Tibial artery (tissue), 4 donors: ENCODE measurements at regions not wholly inside any gene's neighbourhood (a gene's known extent, or its start where the extent isn't known, plus 50 kb on each side); places are given as distances from the start of the nearest gene placed in this dataset.

Experiments used
- DNase-seq, 2 donors: peaks; one replicate each; pipeline ENCODE4 v3.0.0-alpha.2; 2019
- H3K27ac ChIP-seq, 2 donors: fragments of 200-600 bp; sonication (generic) in 1 of 2; 1 replicate in 1 of 2; 2 replicates in 1 of 2; pipeline ENCODE4 v1.5.1; 2018 to 2019; ENCODE audit warnings: mild to moderate bottlenecking in 1 of 2
- H3K27me3 ChIP-seq, 2 donors: fragments of 200-600 bp; sonication (generic) in 1 of 2; one replicate each; pipeline versions ENCODE4 v1.5.1 to v1.6.0; 2016 to 2019
- H3K36me3 ChIP-seq, 3 donors: fragments of 200-600 bp; sonication (generic) in 2 of 3; one replicate each; pipeline ENCODE4 v1.5.1; 2016 to 2019; ENCODE audit warnings: mild to moderate bottlenecking in 2 of 3
- H3K4me1 ChIP-seq, 4 donors: fragments of 200-600 bp; sonication (generic) in 2 of 4; 1 replicate in 3 of 4; 2 replicates in 1 of 4; pipeline ENCODE4 v1.5.1; 2016 to 2019
- H3K4me3 ChIP-seq, 2 donors: fragments of 200-600 bp; sonication (generic) in 1 of 2; 1 replicate in 1 of 2; 2 replicates in 1 of 2; pipeline ENCODE4 v1.5.1; 2018 to 2019; ENCODE audit warnings: mild to moderate bottlenecking in 2 of 2
- H3K9me3 ChIP-seq, 3 donors: fragments of 200-600 bp; sonication (generic) in 1 of 3; one replicate each; pipeline ENCODE4 v1.5.1; 2016 to 2019
- CTCF ChIP-seq, 2 experiments: fragments of 200-600 bp in 1 of 2; fragments of 450-650 bp in 1 of 2; IDR thresholded peaks; one replicate each; pipeline ENCODE4 v1.5.1; 2017 to 2019; ENCODE audit warnings: antibody characterized with exemption in 2 of 2, mild to moderate bottlenecking in 1 of 2, moderate library complexity in 1 of 2
- intact Hi-C: fragments of 100-400 bp; cut with DNase I; formaldehyde crosslinking; loops from one replicate; pipeline ENCODE4 v1.15.0; 2023; ENCODE audit warnings: low total_unique reads

- intact Hi-C loops: no loop called here
- no peaks in the 10 kb centered on the region for H3K4me1 ChIP-seq
- no peak for TF ChIP-seq CTCF (IDR thresholded peaks at IDR 0.05)
- peaks cover 0 to 3% of the 10 kb centered on the region in 2 donors for H3K27me3 ChIP-seq
- H3K4me3 ChIP-seq: no peak overlapping the region
- no peak overlapping the region for H3K27ac ChIP-seq
- no peak for DNase-seq
- no peaks in the 10 kb centered on the region for H3K9me3 ChIP-seq
- H3K36me3 ChIP-seq: no peaks in the 10 kb centered on the region
Measured at GRCh38 chr11:33461369-33462125, 204.4 kb downstream of the HIPK3 start.

- no peak for TF ChIP-seq CTCF (IDR thresholded peaks at IDR 0.05)
- DNase-seq: no peak
Measured at GRCh38 chr11:33457948-33458347, 200.8 kb downstream of the HIPK3 start.

GRCh38 chr11:33455867-33456463 is 198.8 kb downstream of the HIPK3 start:
- Histone ChIP-seq H3K36me3 (no peaks in the 10 kb centered on the region), H3K27ac (no peak overlapping the region), H3K9me3 (no peaks in the 10 kb centered on the region), H3K4me1 (no peaks in the 10 kb centered on the region), H3K27me3 (no peaks in the 10 kb centered on the region), H3K4me3 (no peak overlapping the region)
- intact Hi-C loops: no loop called here
- no peak for DNase-seq
- TF ChIP-seq CTCF (IDR thresholded peaks at IDR 0.05): no peak

More at GRCh38 chr11:33457948-33458347, 200.8 kb downstream of the HIPK3 start:
- Histone ChIP-seq H3K4me1 (no peaks in the 10 kb centered on the region), H3K36me3 (no peaks in the 10 kb centered on the region), H3K27me3 (no peaks in the 10 kb centered on the region), H3K9me3 (no peaks in the 10 kb centered on the region), H3K27ac (no peak overlapping the region), H3K4me3 (no peak overlapping the region)
- intact Hi-C loops: no loop called here

GRCh38 chr11:33454264-33454663 is 197.1 kb downstream of the HIPK3 start:
- Histone ChIP-seq H3K9me3 (no peaks in the 10 kb centered on the region), H3K27me3 (no peaks in the 10 kb centered on the region), H3K27ac (no peak overlapping the region), H3K4me1 (no peaks in the 10 kb centered on the region), H3K36me3 (no peaks in the 10 kb centered on the region), H3K4me3 (no peak overlapping the region)
- no peak for TF ChIP-seq CTCF (IDR thresholded peaks at IDR 0.05)
- DNase-seq: no peak
- intact Hi-C loops: no loop called here

GRCh38 chr11:33452836-33453624 is 195.8 kb downstream of the HIPK3 start:
- no peak for DNase-seq
- no peak for TF ChIP-seq CTCF (IDR thresholded peaks at IDR 0.05)
- H3K36me3 ChIP-seq: no peaks in the 10 kb centered on the region
- no peak overlapping the region for H3K27ac ChIP-seq
- intact Hi-C loops: no loop called here
- H3K9me3 ChIP-seq: no peaks in the 10 kb centered on the region
- no peaks in the 10 kb centered on the region for H3K4me1 ChIP-seq
- no peaks in the 10 kb centered on the region for H3K27me3 ChIP-seq
- no peak overlapping the region for H3K4me3 ChIP-seq
